C4-2B (cell line): ENCODE measurements at regions not wholly inside any gene's neighbourhood (a gene's known extent, or its start where the extent isn't known, plus 50 kb on each side); places are given as distances from the start of the nearest gene placed in this dataset.

Source experiments
- ZFX ChIP-seq: fragments of 450-650 bp; IDR thresholded peaks from 2 replicates; pipeline ENCODE4 v1.6.1; 2017
- TF ChIP-seq, protein P1 (sequence below): fragments of 450-650 bp; conservative IDR thresholded peaks from 2 replicates; pipeline ENCODE4 v1.5.1; 2017; ENCODE audit warnings: mild to moderate bottlenecking

GRCh38 chr1:58881471-58881994 lies 97.7 kb upstream of the JUN start:
- TF ChIP-seq, protein P1, sequence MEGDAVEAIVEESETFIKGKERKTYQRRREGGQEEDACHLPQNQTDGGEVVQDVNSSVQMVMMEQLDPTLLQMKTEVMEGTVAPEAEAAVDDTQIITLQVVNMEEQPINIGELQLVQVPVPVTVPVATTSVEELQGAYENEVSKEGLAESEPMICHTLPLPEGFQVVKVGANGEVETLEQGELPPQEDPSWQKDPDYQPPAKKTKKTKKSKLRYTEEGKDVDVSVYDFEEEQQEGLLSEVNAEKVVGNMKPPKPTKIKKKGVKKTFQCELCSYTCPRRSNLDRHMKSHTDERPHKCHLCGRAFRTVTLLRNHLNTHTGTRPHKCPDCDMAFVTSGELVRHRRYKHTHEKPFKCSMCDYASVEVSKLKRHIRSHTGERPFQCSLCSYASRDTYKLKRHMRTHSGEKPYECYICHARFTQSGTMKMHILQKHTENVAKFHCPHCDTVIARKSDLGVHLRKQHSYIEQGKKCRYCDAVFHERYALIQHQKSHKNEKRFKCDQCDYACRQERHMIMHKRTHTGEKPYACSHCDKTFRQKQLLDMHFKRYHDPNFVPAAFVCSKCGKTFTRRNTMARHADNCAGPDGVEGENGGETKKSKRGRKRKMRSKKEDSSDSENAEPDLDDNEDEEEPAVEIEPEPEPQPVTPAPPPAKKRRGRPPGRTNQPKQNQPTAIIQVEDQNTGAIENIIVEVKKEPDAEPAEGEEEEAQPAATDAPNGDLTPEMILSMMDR = no peak
- no peak for TF ChIP-seq ZFX
